ENCODE measurements at regions not wholly inside any gene's neighbourhood (a gene's known extent, or its start where the extent isn't known, plus 50 kb on each side); places are given as distances from the start of the nearest gene placed in this dataset.

- FAIRE-seq, result peak; percentile 53
- DNase-seq (ENCODE audit: insufficient read length, low spot score), result no peak
These were observed 101.4 kb upstream of the RBMY1J start for GRCh38 chrY:22301815-22302214.

- FAIRE-seq (no peak), DNase-seq (ENCODE audit: insufficient read length, low spot score) (no peak)
These were observed 80.0 kb upstream of the RBMY1F start for GRCh38 chrY:22262758-22263157.
